Type B pancreatic cell (in vitro differentiated cells): ENCODE measurements at regions not wholly inside any gene's neighbourhood (a gene's known extent, or its start where the extent isn't known, plus 50 kb on each side); places are given as distances from the start of the nearest gene placed in this dataset.

ENCODE experiments used
- DNase-seq: peaks from one replicate; pipeline ENCODE4 v3.0.0; 2021; ENCODE audit warnings: mixed read lengths; ENCODE audit not compliant: unreplicated experiment; ENCODE audit errors: extremely low spot score
- H3K27ac Mint-ChIP-seq: 2 replicates; pipeline ENCODE4 v1.8.0; 2021; ENCODE audit warnings: mild to moderate bottlenecking, mixed read lengths
- H3K27me3 Mint-ChIP-seq: 2 replicates; pipeline ENCODE4 v1.8.0; 2021; ENCODE audit warnings: mixed read lengths
- H3K36me3 Mint-ChIP-seq: 2 replicates; pipeline ENCODE4 v1.8.0; 2021; ENCODE audit warnings: mixed read lengths
- H3K4me1 Mint-ChIP-seq: one replicate; pipeline ENCODE4 v1.8.0; 2021; ENCODE audit warnings: mixed read lengths; ENCODE audit not compliant: unreplicated experiment
- H3K4me3 Mint-ChIP-seq: 2 replicates; pipeline ENCODE4 v1.8.0; 2021; ENCODE audit warnings: mild to moderate bottlenecking, mixed read lengths
- H3K9me3 Mint-ChIP-seq: 2 replicates; pipeline ENCODE4 v1.8.0; 2021; ENCODE audit warnings: mixed read lengths
- TF ChIP-seq, protein P1 (sequence below): fragments of 200-600 bp; sonication (generic); conservative IDR thresholded peaks from 2 replicates; pipeline ENCODE4 v1.5.0; 2021; ENCODE audit warnings: antibody characterized with exemption, mild to moderate bottlenecking

DNA sequence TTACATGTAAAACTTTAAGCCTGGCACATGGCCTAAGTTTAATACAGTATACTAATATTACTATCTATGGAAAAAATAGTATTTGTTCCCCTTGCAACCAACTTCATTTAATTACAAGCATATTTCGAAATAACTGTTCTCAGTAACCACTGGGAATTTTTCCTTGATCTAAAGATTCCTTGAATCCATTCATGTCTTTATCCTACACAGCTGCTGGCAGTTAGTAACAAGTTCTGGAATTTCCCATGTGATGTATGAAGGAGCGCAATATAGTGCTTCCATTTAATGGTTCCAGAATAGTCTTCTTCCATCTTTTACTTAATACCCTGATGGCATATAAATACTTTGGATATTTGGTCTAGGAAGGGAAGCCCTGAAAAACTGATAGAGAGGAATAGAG is 136.5 kb downstream of the AASDH start:
- Mint-ChIP-seq H3K27ac (no peak overlapping the region), H3K4me3 (no peak overlapping the region), H3K36me3 (peaks cover 3% of the 10 kb centered on the region), H3K27me3 (no peaks in the 10 kb centered on the region), H3K4me1 (no peaks in the 10 kb centered on the region), H3K9me3 (no peaks in the 10 kb centered on the region)
- DNase-seq = no peak
- TF ChIP-seq, protein P1, sequence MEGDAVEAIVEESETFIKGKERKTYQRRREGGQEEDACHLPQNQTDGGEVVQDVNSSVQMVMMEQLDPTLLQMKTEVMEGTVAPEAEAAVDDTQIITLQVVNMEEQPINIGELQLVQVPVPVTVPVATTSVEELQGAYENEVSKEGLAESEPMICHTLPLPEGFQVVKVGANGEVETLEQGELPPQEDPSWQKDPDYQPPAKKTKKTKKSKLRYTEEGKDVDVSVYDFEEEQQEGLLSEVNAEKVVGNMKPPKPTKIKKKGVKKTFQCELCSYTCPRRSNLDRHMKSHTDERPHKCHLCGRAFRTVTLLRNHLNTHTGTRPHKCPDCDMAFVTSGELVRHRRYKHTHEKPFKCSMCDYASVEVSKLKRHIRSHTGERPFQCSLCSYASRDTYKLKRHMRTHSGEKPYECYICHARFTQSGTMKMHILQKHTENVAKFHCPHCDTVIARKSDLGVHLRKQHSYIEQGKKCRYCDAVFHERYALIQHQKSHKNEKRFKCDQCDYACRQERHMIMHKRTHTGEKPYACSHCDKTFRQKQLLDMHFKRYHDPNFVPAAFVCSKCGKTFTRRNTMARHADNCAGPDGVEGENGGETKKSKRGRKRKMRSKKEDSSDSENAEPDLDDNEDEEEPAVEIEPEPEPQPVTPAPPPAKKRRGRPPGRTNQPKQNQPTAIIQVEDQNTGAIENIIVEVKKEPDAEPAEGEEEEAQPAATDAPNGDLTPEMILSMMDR = no peak

DNA sequence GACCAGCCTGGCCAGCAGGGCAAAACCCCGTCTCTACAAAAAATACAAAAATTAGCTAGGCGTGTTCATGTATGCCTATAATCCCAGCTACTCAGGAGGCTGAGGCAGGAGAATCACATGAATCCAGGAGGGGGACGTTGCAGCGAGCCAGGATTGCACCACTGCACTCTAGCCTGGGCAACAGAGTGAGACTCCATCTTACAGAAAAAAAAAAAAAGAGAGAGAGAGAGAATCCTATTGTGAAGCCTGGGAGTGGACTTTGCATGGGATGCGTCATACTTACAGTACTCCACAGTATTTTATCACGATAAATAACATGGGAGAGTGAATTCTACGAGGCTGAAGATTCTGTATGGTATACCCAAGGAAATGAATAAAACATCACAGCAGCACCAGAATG is 139.6 kb downstream of the AASDH start:
- Mint-ChIP-seq H3K9me3 (no peaks in the 10 kb centered on the region), H3K4me1 (peaks cover 9% of the 10 kb centered on the region), H3K27me3 (no peaks in the 10 kb centered on the region), H3K36me3 (peaks cover 3% of the 10 kb centered on the region), H3K4me3 (no peak overlapping the region), H3K27ac (no peak overlapping the region)
- TF ChIP-seq, protein P1 = no peak
- DNase-seq = no peak

DNA sequence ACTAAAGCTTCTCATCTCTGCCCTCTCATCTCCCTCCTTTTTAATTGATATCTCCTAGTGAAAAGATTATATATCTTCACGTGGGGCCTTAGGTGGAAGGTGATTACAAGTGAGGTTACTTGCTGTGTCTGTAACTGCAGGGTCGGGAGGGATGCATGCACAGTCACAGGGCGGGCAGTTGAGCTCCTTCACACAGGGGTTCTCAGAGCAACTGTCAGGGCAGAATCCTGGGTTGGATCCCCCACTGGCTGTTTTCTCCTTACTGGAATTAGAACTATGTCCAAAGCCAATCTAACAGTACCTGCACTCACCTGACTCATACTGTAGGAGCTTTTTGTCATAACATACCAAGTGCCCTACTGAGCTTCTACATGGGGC is 141.1 kb downstream of the AASDH start:
- Mint-ChIP-seq H3K27ac (no peak overlapping the region), H3K4me3 (no peak overlapping the region), H3K36me3 (peaks cover 3% of the 10 kb centered on the region), H3K9me3 (no peaks in the 10 kb centered on the region), H3K27me3 (no peaks in the 10 kb centered on the region), H3K4me1 (peaks cover 14% of the 10 kb centered on the region)
- DNase-seq = no peak
- TF ChIP-seq, protein P1 = no peak

DNA sequence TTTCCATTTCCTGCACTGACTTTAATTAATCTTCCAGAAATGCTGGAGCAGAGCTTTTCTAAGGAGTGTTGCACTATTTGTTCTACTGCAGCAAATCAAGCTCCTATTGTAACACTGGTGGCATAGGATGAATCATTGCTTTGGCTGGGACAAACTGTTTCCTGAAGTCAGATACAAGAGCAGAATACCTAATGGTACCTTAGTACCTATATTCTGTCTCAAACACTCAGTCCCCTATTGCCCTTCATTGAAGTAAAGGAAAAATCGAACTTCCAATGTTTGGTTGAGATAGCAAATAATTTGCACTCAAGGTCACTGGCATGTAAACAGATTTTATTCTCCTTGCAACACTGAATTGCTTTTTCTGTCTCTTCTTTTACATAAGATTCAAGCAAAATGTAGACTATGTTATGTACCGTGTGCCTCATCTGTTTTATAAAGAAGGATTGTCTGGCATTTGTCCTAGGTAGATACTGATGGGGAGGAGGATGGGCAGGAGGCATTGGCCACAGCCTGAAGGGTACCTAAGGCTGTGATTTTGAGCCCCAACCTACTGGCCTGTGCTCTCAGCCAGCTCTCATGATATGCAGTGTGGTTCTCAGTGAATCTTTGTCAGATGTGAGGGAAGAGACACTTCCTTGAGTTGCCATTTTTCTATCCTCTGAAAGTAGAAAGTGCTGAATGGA is 141.6 kb downstream of the AASDH start:
- Mint-ChIP-seq H3K36me3 (peaks cover 3% of the 10 kb centered on the region), H3K9me3 (no peaks in the 10 kb centered on the region), H3K27ac (no peak overlapping the region), H3K4me3 (no peak overlapping the region), H3K27me3 (no peaks in the 10 kb centered on the region), H3K4me1 (peaks cover 19% of the 10 kb centered on the region)
- TF ChIP-seq, protein P1 = no peak
- no peak for DNase-seq

DNA sequence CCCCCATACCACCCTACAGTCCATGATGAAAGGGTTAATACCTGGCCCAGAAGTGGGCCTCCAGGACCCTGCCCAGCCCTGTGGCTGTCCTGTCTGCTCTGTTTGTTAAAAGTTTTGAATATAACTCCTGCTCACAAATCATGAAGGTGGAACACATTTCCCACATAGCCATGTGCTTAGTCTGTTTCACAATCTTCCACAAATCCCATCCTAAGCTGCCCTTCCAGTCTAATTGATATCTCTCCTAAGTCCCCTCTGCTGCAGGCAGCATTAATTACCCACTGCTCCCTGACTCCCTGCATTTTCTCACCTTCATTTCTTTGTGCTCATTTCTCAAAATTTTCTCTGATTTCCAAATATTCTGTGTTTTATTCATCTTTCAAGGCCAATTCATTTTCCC is 142.6 kb downstream of the AASDH start:
- H3K36me3 Mint-ChIP-seq = peaks cover 3% of the 10 kb centered on the region
- H3K27ac Mint-ChIP-seq = no peak overlapping the region
- TF ChIP-seq, protein P1 = no peak
- peaks cover 23% of the 10 kb centered on the region for H3K4me1 Mint-ChIP-seq
- no peak overlapping the region for H3K4me3 Mint-ChIP-seq
- DNase-seq = no peak
- no peaks in the 10 kb centered on the region for H3K9me3 Mint-ChIP-seq
- no peaks in the 10 kb centered on the region for H3K27me3 Mint-ChIP-seq

DNA sequence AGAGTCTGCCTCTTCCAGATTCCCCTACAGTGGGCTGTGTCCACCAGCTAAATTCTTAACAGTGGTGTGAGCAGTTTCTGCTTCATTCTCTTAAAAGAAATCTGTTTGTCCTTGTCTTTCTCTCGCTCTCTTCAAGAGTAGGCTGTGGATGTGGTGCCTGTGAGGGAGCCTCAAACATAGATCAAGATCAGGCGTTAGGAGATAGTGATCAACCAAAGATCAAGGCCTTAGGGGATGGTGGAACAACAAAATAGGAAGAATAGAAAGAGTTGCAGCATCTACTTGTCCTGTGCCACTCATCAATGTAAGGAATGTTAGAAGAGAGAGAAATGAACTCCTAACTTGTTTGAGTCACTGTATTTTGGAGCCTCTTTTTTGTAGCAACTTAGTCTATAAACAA is 144.2 kb downstream of the AASDH start:
- DNase-seq = no peak
- Mint-ChIP-seq H3K4me1 (peaks cover 23% of the 10 kb centered on the region), H3K27me3 (no peaks in the 10 kb centered on the region), H3K27ac (no peak overlapping the region), H3K9me3 (no peaks in the 10 kb centered on the region), H3K36me3 (peaks cover 3% of the 10 kb centered on the region), H3K4me3 (no peak overlapping the region)
- TF ChIP-seq, protein P1 = no peak
